Body of pancreas (tissue), 4 donors: ENCODE measurements at regions not wholly inside any gene's neighbourhood (a gene's known extent, or its start where the extent isn't known, plus 50 kb on each side); places are given as distances from the start of the nearest gene placed in this dataset.

Source experiments
- ATAC-seq: fragments of 150-250 bp; one replicate; pipeline ENCODE4 v1.9.1; 2016
- DNase-seq, 4 donors: peaks; one replicate each; pipeline ENCODE4 v3.0.0-alpha.2; 2019
- H3K27ac ChIP-seq, 4 donors: fragments of 200-600 bp; sonication (generic); 1 replicate in 3 of 4; 2 replicates in 1 of 4; pipeline versions ENCODE4 v1.5.1 to v1.6.1; 2016 to 2019; ENCODE audit warnings: mild to moderate bottlenecking in 1 of 4, mixed read lengths in 1 of 4, moderate library complexity in 1 of 4
- H3K27me3 ChIP-seq, 2 donors: fragments of 200-600 bp; sonication (generic); one replicate each; pipeline ENCODE4 v1.6.0; 2016; ENCODE audit warnings: mild to moderate bottlenecking in 1 of 2
- H3K36me3 ChIP-seq, 2 donors: fragments of 200-600 bp; sonication (generic); replicated peaks in 1 of 2; 2 replicates each; pipeline ENCODE4 v1.5.1; 2016; ENCODE audit warnings: low read depth in 2 of 2; ENCODE audit not compliant: insufficient read depth in 1 of 2
- H3K4me1 ChIP-seq: fragments of 200-600 bp; sonication (generic); one replicate; pipeline ENCODE4 v1.6.0; 2016
- H3K4me3 ChIP-seq, 2 donors: fragments of 200-600 bp; sonication (generic); 1 replicate in 1 of 2; 2 replicates in 1 of 2; pipeline ENCODE4 v1.5.1; 2016 to 2019
- H3K9me3 ChIP-seq, 3 donors: fragments of 200-600 bp; sonication (generic); 1 replicate in 2 of 3; 2 replicates in 1 of 3; pipeline ENCODE4 v1.5.1; 2016
- CTCF ChIP-seq, 7 experiments: fragments of 450-650 bp in 4 of 7; fragments of 200-600 bp in 3 of 7; sonication (generic) in 3 of 7; IDR thresholded peaks; one replicate each; pipeline ENCODE4 v1.5.1; 2016 to 2019; ENCODE audit warnings: antibody characterized with exemption in 7 of 7
- POLR2A ChIP-seq, 3 donors: fragments of 450-650 bp; IDR thresholded peaks; one replicate each; pipeline ENCODE4 v1.6.1; 2016; ENCODE audit warnings: antibody characterized with exemption in 3 of 3, mild to moderate bottlenecking in 2 of 3
- WGBS, 2 donors: methylation state at CpG; one replicate each; pipeline ENCODE4 v1.1.5; 2017; 5-methylcytosine and 5-hydroxymethylcytosine counted together
- intact Hi-C: fragments of 100-400 bp; cut with DNase I; formaldehyde crosslinking; loops from one replicate; pipeline ENCODE4 v1.15.1; 2023

- Histone ChIP-seq H3K36me3 (no peaks in the 10 kb centered on the region), H3K4me3 (no peak overlapping the region), H3K27me3 (no peaks in the 10 kb centered on the region), H3K27ac (no peak overlapping the region), H3K4me1 (no peaks in the 10 kb centered on the region), H3K9me3 (no peaks in the 10 kb centered on the region)
- TF ChIP-seq POLR2A (IDR thresholded peaks at IDR 0.05) (no peak), CTCF (IDR thresholded peaks at IDR 0.05) (no peak)
- ATAC-seq (no peak), DNase-seq (no peak)
- intact Hi-C loops: no loop called here
- 18 to 38% methylated on average over 3 of the region's 3 CpGs for WGBS, 2 donors
Measured at GRCh38 chr5:155631116-155631515, 617.6 kb downstream of the KIF4B start.

GRCh38 chr5:155633338-155633957 is 619.9 kb downstream of the KIF4B start:
- Histone ChIP-seq H3K27me3 (no peaks in the 10 kb centered on the region), H3K4me3 (no peak overlapping the region), H3K4me1 (no peaks in the 10 kb centered on the region), H3K27ac (no peak overlapping the region), H3K36me3 (no peaks in the 10 kb centered on the region), H3K9me3 (no peaks in the 10 kb centered on the region)
- ATAC-seq: no peak
- intact Hi-C loops: no loop called here
- no peak for DNase-seq
- WGBS, 2 donors: 68 to 100% methylated on average over 1 to 3 of the region's 3 CpGs
- TF ChIP-seq POLR2A (IDR thresholded peaks at IDR 0.05) (no peak), CTCF (IDR thresholded peaks at IDR 0.05) (no peak)

- Histone ChIP-seq H3K9me3 (no peaks in the 10 kb centered on the region), H3K27me3 (no peaks in the 10 kb centered on the region), H3K4me3 (no peak overlapping the region), H3K27ac (no peak overlapping the region), H3K36me3 (no peaks in the 10 kb centered on the region), H3K4me1 (no peaks in the 10 kb centered on the region)
- ATAC-seq: no peak
- no peak for TF ChIP-seq CTCF (IDR thresholded peaks at IDR 0.05)
- no peak for TF ChIP-seq POLR2A (IDR thresholded peaks at IDR 0.05)
- intact Hi-C loops: no loop called here
- WGBS, 2 donors: 48 to 57% methylated on average over 2 of the region's 2 CpGs
- no peak for DNase-seq
Measured at GRCh38 chr5:155649666-155650065, 636.1 kb downstream of the KIF4B start.

- Histone ChIP-seq H3K36me3 (no peaks in the 10 kb centered on the region), H3K27ac (no peak overlapping the region), H3K4me3 (no peak overlapping the region), H3K4me1 (no peaks in the 10 kb centered on the region), H3K9me3 (no peaks in the 10 kb centered on the region), H3K27me3 (no peaks in the 10 kb centered on the region)
- WGBS, 2 donors: 76 to 79% methylated on average over 2 of the region's 2 CpGs
- DNase-seq: no peak
- intact Hi-C loops: no loop called here
- TF ChIP-seq POLR2A (IDR thresholded peaks at IDR 0.05) (no peak), CTCF (IDR thresholded peaks at IDR 0.05) (no peak)
- no peak for ATAC-seq
Measured at GRCh38 chr5:155655569-155655968, 642.0 kb downstream of the KIF4B start.

- H3K4me3 ChIP-seq: no peak overlapping the region
- ATAC-seq (no peak), DNase-seq (no peak)
- no peak for TF ChIP-seq CTCF (IDR thresholded peaks at IDR 0.05)
- no peak for TF ChIP-seq POLR2A (IDR thresholded peaks at IDR 0.05)
- no peaks in the 10 kb centered on the region for H3K27me3 ChIP-seq
- H3K36me3 ChIP-seq: no peaks in the 10 kb centered on the region
- intact Hi-C loops: no loop called here
- no peaks in the 10 kb centered on the region for H3K9me3 ChIP-seq
- no peak overlapping the region for H3K27ac ChIP-seq
- no peaks in the 10 kb centered on the region for H3K4me1 ChIP-seq
Measured at GRCh38 chr5:155661859-155662258, 648.3 kb downstream of the KIF4B start.
